ENCODE measurements at regions not wholly inside any gene's neighbourhood (a gene's known extent, or its start where the extent isn't known, plus 50 kb on each side); places are given as distances from the start of the nearest gene placed in this dataset.

GRCh38 chr12:115093261-115093660 lies 409.3 kb upstream of the TBX3 start:
- Mint-ChIP-seq H3K27ac (ENCODE audit: unreplicated experiment) (no peak overlapping the region), H3K4me3 (ENCODE audit: unreplicated experiment) (no peak overlapping the region), H3K4me1 (ENCODE audit: unreplicated experiment) (no peaks in the 10 kb centered on the region), H3K36me3 (ENCODE audit: low read depth, unreplicated experiment) (no peaks in the 10 kb centered on the region), H3K9me3 (ENCODE audit: unreplicated experiment) (no peaks in the 10 kb centered on the region), H3K27me3 (ENCODE audit: unreplicated experiment) (no peaks in the 10 kb centered on the region)
- TF ChIP-seq CTCF (IDR thresholded peaks at IDR 0.05; ENCODE audit: unreplicated experiment) = no peak
- no peak for DNase-seq (ENCODE audit: low spot score)

GRCh38 chr12:115090783-115091182 lies 406.8 kb upstream of the TBX3 start:
- no peak overlapping the region for H3K4me3 Mint-ChIP-seq (ENCODE audit: unreplicated experiment)
- H3K9me3 Mint-ChIP-seq (ENCODE audit: unreplicated experiment) = no peaks in the 10 kb centered on the region
- no peaks in the 10 kb centered on the region for H3K27me3 Mint-ChIP-seq (ENCODE audit: unreplicated experiment)
- TF ChIP-seq CTCF (IDR thresholded peaks at IDR 0.05; ENCODE audit: unreplicated experiment) = no peak
- H3K27ac Mint-ChIP-seq (ENCODE audit: unreplicated experiment) = no peak overlapping the region
- H3K36me3 Mint-ChIP-seq (ENCODE audit: low read depth, unreplicated experiment) = no peaks in the 10 kb centered on the region
- DNase-seq (ENCODE audit: low spot score) = no peak
- H3K4me1 Mint-ChIP-seq (ENCODE audit: unreplicated experiment) = no peaks in the 10 kb centered on the region

- DNase-seq (ENCODE audit: low spot score) = no peak
- TF ChIP-seq CTCF (IDR thresholded peaks at IDR 0.05; ENCODE audit: unreplicated experiment) = no peak
- H3K27me3 Mint-ChIP-seq (ENCODE audit: unreplicated experiment) = no peaks in the 10 kb centered on the region
- no peak overlapping the region for H3K27ac Mint-ChIP-seq (ENCODE audit: unreplicated experiment)
- H3K4me1 Mint-ChIP-seq (ENCODE audit: unreplicated experiment) = no peaks in the 10 kb centered on the region
- no peaks in the 10 kb centered on the region for H3K9me3 Mint-ChIP-seq (ENCODE audit: unreplicated experiment)
- no peaks in the 10 kb centered on the region for H3K36me3 Mint-ChIP-seq (ENCODE audit: low read depth, unreplicated experiment)
- no peak overlapping the region for H3K4me3 Mint-ChIP-seq (ENCODE audit: unreplicated experiment)
These were observed 405.2 kb upstream of the TBX3 start for GRCh38 chr12:115088995-115089841.

GRCh38 chr12:115088328-115088994 lies 404.5 kb upstream of the TBX3 start:
- Mint-ChIP-seq H3K27me3 (ENCODE audit: unreplicated experiment) (no peaks in the 10 kb centered on the region), H3K4me3 (ENCODE audit: unreplicated experiment) (no peak overlapping the region), H3K9me3 (ENCODE audit: unreplicated experiment) (no peaks in the 10 kb centered on the region)

More at GRCh38 chr12:115088328-115088994, 404.5 kb upstream of the TBX3 start:
- no peak overlapping the region for H3K27ac Mint-ChIP-seq (ENCODE audit: unreplicated experiment)
- no peaks in the 10 kb centered on the region for H3K4me1 Mint-ChIP-seq (ENCODE audit: unreplicated experiment)
- no peak for DNase-seq (ENCODE audit: low spot score)
- TF ChIP-seq CTCF (IDR thresholded peaks at IDR 0.05; ENCODE audit: unreplicated experiment) = no peak
- H3K36me3 Mint-ChIP-seq (ENCODE audit: low read depth, unreplicated experiment) = no peaks in the 10 kb centered on the region
